ENCODE measurements at regions not wholly inside any gene's neighbourhood (a gene's known extent, or its start where the extent isn't known, plus 50 kb on each side); places are given as distances from the start of the nearest gene placed in this dataset.

GRCh38 chr4:174084542-174084941 lies 198.9 kb downstream of the FBXO8 start (continued):
- TF ChIP-seq ZEB2 (IDR thresholded peaks at IDR 0.05) (no peak), NKRF (IDR thresholded peaks at IDR 0.05; ENCODE audit: borderline replicate concordance) (no peak)

DNA sequence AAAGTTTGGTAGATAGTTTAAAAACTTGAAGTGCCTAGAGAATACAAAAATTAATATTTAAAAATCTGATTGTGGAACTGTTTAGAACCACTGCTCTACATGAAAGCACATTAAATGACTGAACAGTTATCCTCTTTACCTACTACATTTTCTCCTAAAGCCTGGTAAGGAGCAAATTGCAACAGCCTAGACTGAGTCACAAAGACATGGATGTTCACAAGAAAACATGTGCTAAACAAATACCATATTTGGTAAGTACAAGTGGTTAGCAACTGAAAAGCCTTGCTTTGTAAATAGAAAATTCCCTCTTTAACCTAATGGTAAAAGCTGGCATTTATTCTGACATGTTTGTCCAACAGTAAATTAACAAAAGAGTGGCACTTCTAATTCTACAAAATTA lies 203.1 kb downstream of the FBXO8 start:
- no peak overlapping the region for H2AFZ ChIP-seq (ENCODE audit: low read depth, low read length)
- H3K27me3 ChIP-seq (ENCODE audit: control insufficient read depth in 2 of 2, insufficient read depth in 2 of 2, low read length in 2 of 2): no peaks in the 10 kb centered on the region
- no peaks in the 10 kb centered on the region for H3K9me1 ChIP-seq (ENCODE audit: control insufficient read depth, insufficient read depth, low read length)
- ATAC-seq (no peak), FAIRE-seq (no peak), DNase-seq (ENCODE audit: extremely low read depth in 1 of 4, low spot score in 3 of 4) (no peak)
- H3K9me3 ChIP-seq (replicated peaks; ENCODE audit: control insufficient read depth, insufficient read depth, low read depth, low read length): no peaks in the 10 kb centered on the region
- H4K20me1 ChIP-seq (replicated peaks; ENCODE audit: control insufficient read depth, insufficient read depth, low read length): no peaks in the 10 kb centered on the region
- no peak overlapping the region for H3K4me2 ChIP-seq (ENCODE audit: insufficient read depth, low read length)
- no peak overlapping the region for H3K27ac ChIP-seq (ENCODE audit: extremely low read depth, low read depth, low read length)
- H3K4me1 ChIP-seq (replicated peaks in 1 of 2; ENCODE audit: control insufficient read depth in 2 of 2, insufficient read depth in 2 of 2, low read length in 2 of 2): no peaks in the 10 kb centered on the region
- ChIA-PET CTCF (ENCODE audit: low intra/inter-chr PET ratio) (no interaction called here), POLR2A (no interaction called here)
- no peak overlapping the region for H3K4me3 ChIP-seq
- no TSS peak for BruUV-seq (replicated peaks)
- in situ Hi-C loops (cut with MboI) (no loop called here), intact Hi-C loops (cut with micrococcal nuclease) (no loop called here)
- no peak overlapping the region for H3K9ac ChIP-seq (ENCODE audit: insufficient read depth in 1 of 2, low read depth in 2 of 2, low read length in 2 of 2)
- H3K36me3 ChIP-seq (ENCODE audit: control insufficient read depth, insufficient read depth, low read length): no peaks in the 10 kb centered on the region
- H3K79me2 ChIP-seq (ENCODE audit: control insufficient read depth, insufficient read depth, low read length): no peaks in the 10 kb centered on the region
- TF ChIP-seq RBM14 (IDR thresholded peaks at IDR 0.05; ENCODE audit: borderline replicate concordance, insufficient read depth, low read depth, low read length): no peak
- TF ChIP-seq NBN (IDR thresholded peaks at IDR 0.05; ENCODE audit: low read depth): no peak
- no peak for TF ChIP-seq VEZF1 (CRISPR knock-in tag; IDR thresholded peaks at IDR 0.05)
- no peak for TF ChIP-seq ZNF76 (CRISPR knock-in tag; IDR thresholded peaks at IDR 0.05; ENCODE audit: borderline replicate concordance)
- no peak for TF ChIP-seq PPARD (CRISPR knock-in tag; IDR thresholded peaks at IDR 0.05)
- TF ChIP-seq, protein P1, sequence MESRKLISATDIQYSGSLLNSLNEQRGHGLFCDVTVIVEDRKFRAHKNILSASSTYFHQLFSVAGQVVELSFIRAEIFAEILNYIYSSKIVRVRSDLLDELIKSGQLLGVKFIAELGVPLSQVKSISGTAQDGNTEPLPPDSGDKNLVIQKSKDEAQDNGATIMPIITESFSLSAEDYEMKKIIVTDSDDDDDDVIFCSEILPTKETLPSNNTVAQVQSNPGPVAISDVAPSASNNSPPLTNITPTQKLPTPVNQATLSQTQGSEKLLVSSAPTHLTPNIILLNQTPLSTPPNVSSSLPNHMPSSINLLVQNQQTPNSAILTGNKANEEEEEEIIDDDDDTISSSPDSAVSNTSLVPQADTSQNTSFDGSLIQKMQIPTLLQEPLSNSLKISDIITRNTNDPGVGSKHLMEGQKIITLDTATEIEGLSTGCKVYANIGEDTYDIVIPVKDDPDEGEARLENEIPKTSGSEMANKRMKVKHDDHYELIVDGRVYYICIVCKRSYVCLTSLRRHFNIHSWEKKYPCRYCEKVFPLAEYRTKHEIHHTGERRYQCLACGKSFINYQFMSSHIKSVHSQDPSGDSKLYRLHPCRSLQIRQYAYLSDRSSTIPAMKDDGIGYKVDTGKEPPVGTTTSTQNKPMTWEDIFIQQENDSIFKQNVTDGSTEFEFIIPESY (CRISPR knock-in tag; IDR thresholded peaks at IDR 0.05): no peak
- TF ChIP-seq RNF2 (IDR thresholded peaks at IDR 0.05): no peak
- no peak for TF ChIP-seq ADNP (tag; IDR thresholded peaks at IDR 0.05)
- TF ChIP-seq, protein P2, sequence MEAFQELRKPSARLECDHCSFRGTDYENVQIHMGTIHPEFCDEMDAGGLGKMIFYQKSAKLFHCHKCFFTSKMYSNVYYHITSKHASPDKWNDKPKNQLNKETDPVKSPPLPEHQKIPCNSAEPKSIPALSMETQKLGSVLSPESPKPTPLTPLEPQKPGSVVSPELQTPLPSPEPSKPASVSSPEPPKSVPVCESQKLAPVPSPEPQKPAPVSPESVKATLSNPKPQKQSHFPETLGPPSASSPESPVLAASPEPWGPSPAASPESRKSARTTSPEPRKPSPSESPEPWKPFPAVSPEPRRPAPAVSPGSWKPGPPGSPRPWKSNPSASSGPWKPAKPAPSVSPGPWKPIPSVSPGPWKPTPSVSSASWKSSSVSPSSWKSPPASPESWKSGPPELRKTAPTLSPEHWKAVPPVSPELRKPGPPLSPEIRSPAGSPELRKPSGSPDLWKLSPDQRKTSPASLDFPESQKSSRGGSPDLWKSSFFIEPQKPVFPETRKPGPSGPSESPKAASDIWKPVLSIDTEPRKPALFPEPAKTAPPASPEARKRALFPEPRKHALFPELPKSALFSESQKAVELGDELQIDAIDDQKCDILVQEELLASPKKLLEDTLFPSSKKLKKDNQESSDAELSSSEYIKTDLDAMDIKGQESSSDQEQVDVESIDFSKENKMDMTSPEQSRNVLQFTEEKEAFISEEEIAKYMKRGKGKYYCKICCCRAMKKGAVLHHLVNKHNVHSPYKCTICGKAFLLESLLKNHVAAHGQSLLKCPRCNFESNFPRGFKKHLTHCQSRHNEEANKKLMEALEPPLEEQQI (IDR thresholded peaks at IDR 0.05): no peak

Data from K562 (cell line).